Neutrophil (primary cell): ENCODE measurements at regions not wholly inside any gene's neighbourhood (a gene's known extent, or its start where the extent isn't known, plus 50 kb on each side); places are given as distances from the start of the nearest gene placed in this dataset.
"Not testable (repeated sequence)": the region's sequence is repeated elsewhere in the genome, so short reads cannot be mapped to it uniquely, and the experiment has no call there.

ENCODE experiments used
- H3K27ac ChIP-seq: fragments of 200-600 bp; sonication (generic); 2 replicates; pipeline ENCODE4 v1.5.1; 2016; ENCODE audit warnings: mild to moderate bottlenecking, moderate library complexity
- H3K27me3 ChIP-seq: fragments of 200-600 bp; sonication (generic); 2 replicates; pipeline ENCODE4 v1.6.0; 2016; ENCODE audit warnings: mild to moderate bottlenecking
- H3K36me3 ChIP-seq: fragments of 200-600 bp; sonication (generic); 2 replicates; pipeline ENCODE4 v1.5.1; 2017
- H3K4me1 ChIP-seq, 2 experiments: fragments of 200-600 bp in 1 of 2; sonication (generic) in 1 of 2; 1 replicate in 1 of 2; 2 replicates in 1 of 2; pipeline versions ENCODE4 v1.5.1 to v1.6.1; 2013 to 2016; ENCODE audit warnings: low read depth in 1 of 2, low read length in 1 of 2, mild to moderate bottlenecking in 1 of 2, moderate library complexity in 1 of 2; ENCODE audit not compliant: control insufficient read depth in 1 of 2, insufficient read depth in 1 of 2
- H3K4me3 ChIP-seq, 2 experiments: fragments of 200-600 bp in 1 of 2; sonication (generic) in 1 of 2; 1 replicate in 1 of 2; 2 replicates in 1 of 2; pipeline ENCODE4 v1.5.1; 2013 to 2016; ENCODE audit warnings: low read depth in 1 of 2, low read length in 1 of 2, mild to moderate bottlenecking in 1 of 2, moderate library complexity in 1 of 2
- H3K9me3 ChIP-seq: fragments of 200-600 bp; sonication (generic); 2 replicates; pipeline ENCODE4 v1.5.1; 2016
- CTCF ChIP-seq: fragments of 200-600 bp; sonication (generic); IDR thresholded peaks from 2 replicates; pipeline ENCODE4 v1.5.1; 2016; ENCODE audit warnings: antibody characterized with exemption

GRCh38 chr7:131942287-131943150, 386.1 kb upstream of the PODXL start:
- H3K27me3 ChIP-seq = peaks cover 38% of the 10 kb centered on the region
- TF ChIP-seq CTCF = no peak
- H3K27ac ChIP-seq = no peak overlapping the region

GRCh38 chr7:131941291-131941690, 384.9 kb upstream of the PODXL start:
- Histone ChIP-seq H3K27me3 (peaks cover 27% of the 10 kb centered on the region), H3K36me3 (no peaks in the 10 kb centered on the region), H3K27ac (no peak overlapping the region), H3K4me3 (no peak overlapping the region), H3K9me3 (no peaks in the 10 kb centered on the region), H3K4me1 (no peaks in the 10 kb centered on the region)
- TF ChIP-seq CTCF = no peak

More at GRCh38 chr7:131942287-131943150, 386.1 kb upstream of the PODXL start:
- H3K4me1 ChIP-seq = no peaks in the 10 kb centered on the region
- no peaks in the 10 kb centered on the region for H3K9me3 ChIP-seq
- no peaks in the 10 kb centered on the region for H3K36me3 ChIP-seq
- H3K4me3 ChIP-seq = no peak overlapping the region

- Histone ChIP-seq H3K4me1 (no peaks in the 10 kb centered on the region), H3K4me3 (no peak overlapping the region), H3K27ac (no peak overlapping the region), H3K9me3 (no peaks in the 10 kb centered on the region), H3K36me3 (no peaks in the 10 kb centered on the region), H3K27me3 (peaks cover 21% of the 10 kb centered on the region)
- TF ChIP-seq CTCF = no peak
These were observed 384.3 kb upstream of the PODXL start for GRCh38 chr7:131940621-131941165.

GRCh38 chr7:131938788-131939187, 382.4 kb upstream of the PODXL start:
- H3K27me3 ChIP-seq, H3K9me3 ChIP-seq, H3K4me3 ChIP-seq, H3K27ac ChIP-seq, H3K4me1 ChIP-seq, H3K36me3 ChIP-seq: not testable (repeated sequence)

GRCh38 chr7:131937868-131938267, 381.4 kb upstream of the PODXL start:
- no peak for TF ChIP-seq CTCF
- Histone ChIP-seq H3K4me3 (no peak overlapping the region), H3K27ac (no peak overlapping the region), H3K27me3 (no peaks in the 10 kb centered on the region), H3K36me3 (no peaks in the 10 kb centered on the region), H3K4me1 (no peaks in the 10 kb centered on the region), H3K9me3 (no peaks in the 10 kb centered on the region)

GRCh38 chr7:131935180-131935579, 378.8 kb upstream of the PODXL start:
- H3K4me3 ChIP-seq = no peak overlapping the region
- no peaks in the 10 kb centered on the region for H3K36me3 ChIP-seq
- no peaks in the 10 kb centered on the region for H3K27me3 ChIP-seq
- no peak overlapping the region for H3K27ac ChIP-seq
- H3K9me3 ChIP-seq = no peaks in the 10 kb centered on the region
- TF ChIP-seq CTCF = no peak
- H3K4me1 ChIP-seq = no peaks in the 10 kb centered on the region
